Omental fat pad (tissue), 3 donors: ENCODE measurements at regions not wholly inside any gene's neighbourhood (a gene's known extent, or its start where the extent isn't known, plus 50 kb on each side); places are given as distances from the start of the nearest gene placed in this dataset.

Source experiments
- ATAC-seq: fragments of 150-250 bp; one replicate; pipeline ENCODE4 v1.9.1; 2016; ENCODE audit warnings: mild to moderate bottlenecking, moderate library complexity; ENCODE audit not compliant: low FRiP score
- DNase-seq: peaks from one replicate; pipeline ENCODE4 v3.0.0-alpha.2; 2019; ENCODE audit warnings: low spot score
- CTCF ChIP-seq, 3 donors: fragments of 450-650 bp; IDR thresholded peaks; one replicate each; pipeline ENCODE4 v1.5.1; 2016 to 2017; ENCODE audit warnings: antibody characterized with exemption in 3 of 3, mild to moderate bottlenecking in 3 of 3, moderate library complexity in 2 of 3

DNA sequence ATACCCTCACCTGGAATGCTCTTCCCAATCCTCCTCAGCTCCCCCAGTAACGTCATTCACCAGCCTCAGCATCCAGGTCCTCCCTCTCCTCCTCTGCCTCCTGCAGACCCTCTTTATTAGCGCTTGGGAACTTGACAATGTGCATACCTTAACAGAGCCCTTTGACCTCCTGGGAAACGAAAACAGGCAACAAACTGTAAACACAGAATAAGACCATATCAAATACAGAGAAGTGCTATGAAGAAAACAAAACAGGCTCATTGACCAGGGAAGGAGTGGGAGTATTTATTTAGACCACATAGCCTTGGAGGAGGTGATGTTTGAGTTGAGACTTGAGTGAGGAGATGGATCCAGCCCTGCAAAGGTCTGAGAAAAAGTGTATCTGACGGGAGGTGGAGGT, 107.9 kb upstream of the SLC7A1 start:
- DNase-seq: no peak
- no peak for TF ChIP-seq CTCF (IDR thresholded peaks at IDR 0.05)
- ATAC-seq: no peak

DNA sequence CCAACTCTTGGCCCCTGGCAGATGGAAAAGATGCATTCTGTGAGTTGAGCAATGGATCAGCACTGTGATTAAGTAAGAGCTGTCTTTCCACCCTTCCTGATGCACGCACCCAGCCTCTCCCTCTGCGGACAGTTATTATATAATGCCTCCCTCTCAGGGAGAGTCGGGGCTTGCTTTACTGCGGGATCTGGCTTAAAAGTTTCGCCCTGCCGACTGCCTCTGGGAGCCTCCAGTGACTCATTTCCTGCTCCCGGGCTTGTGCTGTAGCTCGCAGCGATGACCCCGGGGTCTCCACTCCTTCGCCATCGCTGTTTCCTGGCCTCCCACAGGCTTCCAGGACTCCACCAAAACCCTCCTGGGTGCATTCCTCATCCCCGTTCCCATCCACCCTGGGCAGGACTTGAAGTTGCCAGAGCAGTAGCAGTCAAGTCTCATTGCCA, 107.4 kb upstream of the SLC7A1 start:
- peak; percentile 39 for ATAC-seq
- no peak for TF ChIP-seq CTCF (IDR thresholded peaks at IDR 0.05)
- no peak for DNase-seq

GRCh38 chr13:29698106-29698505, 102.6 kb upstream of the SLC7A1 start:
- DNase-seq (no peak), ATAC-seq (no peak)
- no peak for TF ChIP-seq CTCF (IDR thresholded peaks at IDR 0.05)

DNA sequence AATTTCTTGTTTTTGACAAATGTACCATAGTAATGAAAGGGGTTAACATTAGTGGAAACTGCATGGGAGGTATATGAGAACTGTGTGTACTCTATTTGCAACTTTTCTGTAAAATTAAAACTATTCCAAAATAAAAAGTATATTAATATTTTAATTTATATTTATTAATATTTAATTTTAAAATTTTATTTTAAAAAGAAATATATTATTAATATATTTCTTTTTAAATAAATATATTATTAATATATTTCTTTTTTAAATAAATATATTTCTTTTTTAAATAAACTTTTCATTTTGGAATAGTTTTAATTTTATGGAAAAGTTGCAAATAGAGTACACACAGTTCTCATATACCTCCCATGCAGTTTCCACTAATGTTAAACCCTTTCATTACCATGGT, 101.1 kb upstream of the SLC7A1 start:
- no peak for ATAC-seq
- TF ChIP-seq CTCF (IDR thresholded peaks at IDR 0.05): no peak
- DNase-seq: no peak

GRCh38 chr13:29693275-29693945, 97.9 kb upstream of the SLC7A1 start:
- ATAC-seq: no peak
- DNase-seq: no peak
- no peak for TF ChIP-seq CTCF (IDR thresholded peaks at IDR 0.05)

DNA sequence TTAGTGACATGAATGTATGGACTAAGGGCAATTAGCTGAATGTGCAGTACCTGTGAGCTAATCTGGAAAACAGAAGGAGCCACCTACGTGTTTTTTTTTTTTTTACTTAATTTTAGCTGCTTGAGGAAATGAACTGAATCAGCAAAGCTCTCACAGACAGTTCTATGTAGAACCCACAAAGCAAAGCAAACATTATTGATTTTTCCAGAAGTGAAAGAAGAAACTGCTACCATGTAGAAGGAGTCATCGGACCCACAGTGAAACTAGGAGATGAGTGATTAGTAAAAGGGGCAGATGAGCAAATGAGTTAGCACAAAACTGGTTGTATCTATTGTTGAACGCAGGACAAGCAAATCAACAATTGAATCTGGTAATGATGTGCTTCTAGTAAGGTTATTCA, 94.1 kb upstream of the SLC7A1 start:
- ATAC-seq (no peak), DNase-seq (no peak)
- no peak for TF ChIP-seq CTCF (IDR thresholded peaks at IDR 0.05)

- no peak for ATAC-seq
- TF ChIP-seq CTCF (IDR thresholded peaks at IDR 0.05): no peak
- DNase-seq: no peak
Observed at GRCh38 chr13:29688193-29688592, 92.7 kb upstream of the SLC7A1 start.
